ENCODE measurements at regions not wholly inside any gene's neighbourhood (a gene's known extent, or its start where the extent isn't known, plus 50 kb on each side); places are given as distances from the start of the nearest gene placed in this dataset.

- TF ChIP-seq CTCF (IDR thresholded peaks at IDR 0.05), result no peak
- TF ChIP-seq EZH2 (IDR thresholded peaks at IDR 0.05), result no peak
These were observed 327.8 kb downstream of the TMEM167A start for GRCh38 chr5:82749461-82749820.
